ENCODE measurements at regions not wholly inside any gene's neighbourhood (a gene's known extent, or its start where the extent isn't known, plus 50 kb on each side); places are given as distances from the start of the nearest gene placed in this dataset.
"Not testable (repeated sequence)": the region's sequence is repeated elsewhere in the genome, so short reads cannot be mapped to it uniquely, and the experiment has no call there.

GRCh38 chr10:47670857-47671256, 92.5 kb downstream of the SYT15B start:
- H3K4me1 ChIP-seq (replicated peaks); H3K27ac ChIP-seq; H3K9me3 ChIP-seq (replicated peaks); H3K36me3 ChIP-seq; H3K27me3 ChIP-seq (replicated peaks); H3K4me3 ChIP-seq; DNase-seq (ENCODE audit: low read depth in 1 of 2, low spot score in 2 of 2): not testable (repeated sequence)

DNA sequence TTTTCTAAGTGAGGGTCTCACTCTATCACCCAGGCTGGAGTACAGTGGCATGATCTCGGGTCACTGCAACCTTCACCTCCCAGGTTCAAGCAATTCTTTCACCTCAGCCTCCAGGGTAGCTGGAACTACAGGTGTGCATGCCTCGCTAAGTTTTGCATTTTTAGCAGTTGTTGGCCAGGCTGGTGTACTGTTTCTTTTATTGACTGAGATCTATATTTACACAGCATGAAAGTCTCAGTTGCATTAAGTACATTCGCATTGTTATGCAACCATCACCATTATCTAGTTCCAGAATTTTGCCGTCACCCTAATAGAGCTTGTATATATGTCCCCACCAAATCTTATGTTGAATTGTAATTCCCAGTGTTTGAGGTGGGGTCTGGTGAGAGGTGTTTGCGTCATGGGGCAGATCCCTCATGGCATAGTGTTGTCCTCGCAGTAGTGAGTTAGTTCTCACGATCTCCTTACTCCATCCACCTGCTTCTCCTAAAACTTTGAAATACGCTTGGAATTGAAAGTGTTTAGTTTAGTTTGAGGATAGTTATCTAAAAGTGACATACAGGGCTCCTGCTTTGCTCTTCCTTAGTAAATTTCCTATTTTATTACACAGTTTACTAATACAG, 101.3 kb downstream of the SYT15B start:
- DNase-seq (ENCODE audit: low read depth in 1 of 2, low spot score in 2 of 2); H3K27me3 ChIP-seq (replicated peaks); H3K4me3 ChIP-seq; H3K36me3 ChIP-seq; H3K4me1 ChIP-seq (replicated peaks); H3K9me3 ChIP-seq (replicated peaks); H3K27ac ChIP-seq: not testable (repeated sequence)

DNA sequence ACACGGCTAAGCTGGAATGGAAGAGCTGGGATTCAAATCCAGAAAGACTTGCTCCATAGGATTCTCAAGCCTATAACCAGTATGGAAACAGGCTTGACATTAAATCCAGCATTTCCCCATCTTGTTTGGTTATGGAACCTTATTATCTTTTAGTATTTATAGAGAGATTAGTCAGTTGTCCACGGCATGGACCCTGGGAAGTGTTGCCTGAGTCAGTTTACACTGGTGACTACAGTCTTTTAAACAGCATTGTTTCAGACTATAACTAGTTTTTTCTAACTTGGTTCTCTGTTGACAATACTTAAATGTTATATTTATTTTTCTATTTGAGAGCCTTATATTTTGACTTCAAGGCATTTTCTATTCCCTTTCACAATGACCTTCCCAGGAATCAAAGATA, 106.7 kb downstream of the SYT15B start:
- H3K4me3 ChIP-seq; H3K9me3 ChIP-seq (replicated peaks); H3K4me1 ChIP-seq (replicated peaks); H3K27me3 ChIP-seq (replicated peaks); H3K27ac ChIP-seq; DNase-seq (ENCODE audit: low read depth in 1 of 2, low spot score in 2 of 2); H3K36me3 ChIP-seq: not testable (repeated sequence)

DNA sequence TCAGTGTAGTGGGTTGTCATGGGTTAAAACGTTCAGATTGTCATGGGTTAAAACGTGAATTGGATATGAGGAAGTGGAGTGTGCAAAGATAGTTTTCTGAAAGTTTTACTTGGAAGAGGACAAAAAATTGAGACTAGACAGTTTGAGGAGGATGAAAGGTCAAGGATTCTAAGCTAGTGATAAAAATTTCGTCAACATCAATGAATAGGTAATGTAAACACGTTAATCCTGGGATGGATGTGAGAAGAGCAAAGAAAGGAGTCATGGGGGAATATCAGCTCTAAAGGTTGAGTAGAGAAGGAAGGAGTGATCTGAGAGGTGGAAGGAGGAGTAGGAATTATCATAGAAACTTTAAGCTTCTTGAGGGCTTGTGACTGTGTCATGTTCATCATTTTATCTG, 109.2 kb downstream of the SYT15B start:
- not testable (repeated sequence) for H3K9me3 ChIP-seq (replicated peaks); H3K36me3 ChIP-seq; H3K4me1 ChIP-seq (replicated peaks); H3K4me3 ChIP-seq; H3K27me3 ChIP-seq (replicated peaks); DNase-seq (ENCODE audit: low read depth in 1 of 2, low spot score in 2 of 2); H3K27ac ChIP-seq

GRCh38 chr10:47648594-47648993, 114.8 kb downstream of the SYT15B start:
- H3K4me3 ChIP-seq; H3K4me1 ChIP-seq (replicated peaks); H3K27me3 ChIP-seq (replicated peaks); DNase-seq (ENCODE audit: low read depth in 1 of 2, low spot score in 2 of 2); H3K27ac ChIP-seq; H3K9me3 ChIP-seq (replicated peaks); H3K36me3 ChIP-seq: not testable (repeated sequence)

DNA sequence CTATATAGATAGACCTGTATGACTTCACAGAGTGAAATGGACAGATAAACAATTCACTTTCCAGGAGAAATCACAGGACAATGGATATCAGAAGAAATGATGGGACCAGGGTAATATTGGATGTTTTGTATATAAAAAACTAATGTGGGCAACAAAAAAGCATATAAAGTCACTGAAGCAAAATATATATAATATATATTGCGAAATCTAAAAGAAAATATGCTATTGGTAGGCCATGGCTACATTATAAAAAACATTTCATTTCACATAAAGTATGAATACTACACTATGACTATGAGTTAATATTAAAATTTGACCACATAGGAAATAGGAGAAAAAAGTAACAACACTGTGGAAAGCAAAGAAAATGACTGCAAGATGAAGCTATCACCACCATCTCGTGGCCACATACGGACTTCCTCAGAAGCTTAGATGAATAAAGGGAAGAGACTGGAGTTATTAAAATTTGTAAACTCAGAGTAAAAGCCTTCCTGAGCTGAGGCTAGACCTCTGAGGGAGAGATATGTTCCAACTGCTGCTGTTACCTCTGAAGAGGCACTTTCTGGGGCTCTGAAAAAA, 115.8 kb downstream of the SYT15B start:
- not testable (repeated sequence) for H3K36me3 ChIP-seq; H3K27me3 ChIP-seq (replicated peaks); H3K4me3 ChIP-seq; H3K27ac ChIP-seq; H3K9me3 ChIP-seq (replicated peaks); DNase-seq (ENCODE audit: low read depth in 1 of 2, low spot score in 2 of 2); H3K4me1 ChIP-seq (replicated peaks)

DNA sequence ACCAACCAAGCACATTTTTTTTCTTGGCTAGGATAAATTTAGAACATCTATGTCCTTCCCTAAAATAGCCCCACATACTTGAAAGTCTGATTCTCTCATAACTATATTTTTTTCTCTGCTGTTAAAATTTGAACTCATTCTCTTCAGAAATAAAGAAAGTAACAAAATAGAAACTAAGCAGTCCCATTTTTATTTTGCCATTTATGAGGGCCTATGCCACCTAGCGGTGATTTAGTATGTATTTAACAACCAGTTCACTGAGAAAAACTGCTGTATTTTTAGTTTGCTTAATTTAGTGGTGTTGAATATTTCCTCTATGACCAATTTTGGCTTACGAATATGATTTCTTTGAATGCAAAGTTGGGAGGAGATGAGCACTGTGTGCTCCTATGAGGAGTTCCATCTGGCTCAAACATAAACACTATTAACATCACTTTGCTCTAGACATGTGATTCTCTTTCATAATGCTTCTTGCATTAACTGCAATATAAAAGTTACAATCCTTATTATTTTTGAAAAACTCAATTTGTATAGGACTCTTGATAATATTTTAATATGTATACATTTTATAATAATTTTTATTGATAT, 116.6 kb downstream of the SYT15B start:
- H3K27me3 ChIP-seq (replicated peaks); H3K9me3 ChIP-seq (replicated peaks); H3K4me3 ChIP-seq; H3K36me3 ChIP-seq; DNase-seq (ENCODE audit: low read depth in 1 of 2, low spot score in 2 of 2); H3K4me1 ChIP-seq (replicated peaks); H3K27ac ChIP-seq: not testable (repeated sequence)

GRCh38 chr10:47626975-47627374, 103.5 kb upstream of the AGAP9 start:
- H3K36me3 ChIP-seq; H3K4me3 ChIP-seq; H3K4me1 ChIP-seq (replicated peaks); H3K27me3 ChIP-seq (replicated peaks); H3K9me3 ChIP-seq (replicated peaks); H3K27ac ChIP-seq; DNase-seq (ENCODE audit: low read depth in 1 of 2, low spot score in 2 of 2): not testable (repeated sequence)

DNA sequence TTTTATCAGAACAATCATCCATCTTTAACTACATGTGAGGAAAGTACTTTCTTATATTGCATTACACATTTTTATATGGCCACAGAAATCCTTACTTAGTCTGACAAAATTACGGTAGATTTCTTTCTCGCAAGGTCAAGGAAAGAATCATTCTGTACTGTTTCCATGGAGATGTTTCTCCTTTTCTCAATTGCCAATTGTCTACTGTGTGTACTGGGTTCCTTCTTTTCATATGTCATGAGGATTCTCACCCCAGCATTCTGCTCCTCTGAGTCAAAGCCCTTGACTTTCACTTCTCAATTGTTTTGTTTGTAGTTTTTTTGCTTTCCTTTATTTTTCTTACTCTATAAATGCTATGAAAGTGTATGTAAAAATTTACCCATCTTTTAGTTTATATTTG, 99.3 kb upstream of the AGAP9 start:
- H3K4me1 ChIP-seq (replicated peaks); H3K9me3 ChIP-seq (replicated peaks); H3K36me3 ChIP-seq; H3K4me3 ChIP-seq; H3K27ac ChIP-seq; H3K27me3 ChIP-seq (replicated peaks): not testable (repeated sequence)
- DNase-seq (ENCODE audit: low read depth in 1 of 2, low spot score in 2 of 2) = peak in 1 of 2 experiments; percentile 25

DNA sequence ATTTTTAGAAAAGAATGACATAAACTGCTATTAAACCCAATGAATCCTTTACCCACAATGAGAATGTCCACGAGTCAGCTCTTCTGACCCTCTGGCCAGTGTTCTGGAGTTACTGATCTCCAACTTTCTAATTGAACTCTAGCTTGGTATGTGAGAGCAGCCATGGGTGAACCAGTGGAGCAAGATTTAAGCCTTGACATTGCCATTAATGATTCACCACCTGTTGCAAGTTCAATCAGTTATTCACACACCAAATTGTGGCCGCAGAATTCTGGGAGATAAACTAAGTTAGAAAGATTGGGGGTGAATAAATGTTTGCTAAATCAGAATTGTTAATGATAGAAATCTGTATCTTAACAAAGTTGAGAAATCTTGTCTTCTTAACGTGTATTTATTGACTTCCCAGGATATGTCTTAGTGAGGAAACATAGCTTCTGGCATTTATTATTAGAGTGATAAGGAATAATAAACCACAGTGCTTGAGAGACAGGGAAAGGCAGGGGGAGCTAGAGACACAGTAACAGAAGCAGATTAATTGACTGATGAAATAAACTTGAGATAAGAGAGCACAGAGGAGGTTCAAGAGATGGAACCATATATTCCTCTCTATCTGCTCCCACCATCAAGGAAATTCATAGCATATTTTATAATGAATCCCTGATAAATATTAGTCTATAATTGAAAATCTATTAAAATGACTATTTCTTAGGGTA, 96.0 kb upstream of the AGAP9 start:
- H3K9me3 ChIP-seq (replicated peaks); H3K36me3 ChIP-seq; H3K27ac ChIP-seq; H3K27me3 ChIP-seq (replicated peaks); H3K4me1 ChIP-seq (replicated peaks); H3K4me3 ChIP-seq: not testable (repeated sequence)
- DNase-seq (ENCODE audit: low read depth in 1 of 2, low spot score in 2 of 2) = peak in 1 of 2 experiments; percentile 29

DNA sequence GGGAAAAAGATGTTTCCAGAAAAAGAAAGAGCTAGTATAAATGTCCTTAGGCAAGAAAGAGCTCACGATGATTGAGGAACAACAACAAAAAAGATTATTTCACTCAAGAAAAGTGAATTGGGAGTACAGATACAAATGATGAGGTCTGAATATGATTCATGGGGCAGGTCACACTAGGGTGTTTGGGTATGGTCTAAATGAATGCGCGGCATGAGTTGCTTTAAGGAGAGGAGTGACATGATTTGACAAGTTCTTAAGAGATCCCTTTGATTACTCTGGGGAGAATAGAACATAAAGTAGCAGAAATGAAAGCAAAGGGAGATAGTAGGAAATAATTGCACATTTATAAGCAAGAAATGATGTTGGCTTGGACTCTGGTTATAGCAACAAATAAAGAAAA, 85.9 kb upstream of the AGAP9 start:
- H3K4me1 ChIP-seq (replicated peaks); H3K9me3 ChIP-seq (replicated peaks); H3K27ac ChIP-seq; H3K4me3 ChIP-seq; H3K36me3 ChIP-seq; H3K27me3 ChIP-seq (replicated peaks); DNase-seq (ENCODE audit: low read depth in 1 of 2, low spot score in 2 of 2): not testable (repeated sequence)

- H3K27ac ChIP-seq; DNase-seq (ENCODE audit: low read depth in 1 of 2, low spot score in 2 of 2); H3K9me3 ChIP-seq (replicated peaks): not testable (repeated sequence)
Measured at GRCh38 chr10:47605791-47606773, 82.6 kb upstream of the AGAP9 start.

DNA sequence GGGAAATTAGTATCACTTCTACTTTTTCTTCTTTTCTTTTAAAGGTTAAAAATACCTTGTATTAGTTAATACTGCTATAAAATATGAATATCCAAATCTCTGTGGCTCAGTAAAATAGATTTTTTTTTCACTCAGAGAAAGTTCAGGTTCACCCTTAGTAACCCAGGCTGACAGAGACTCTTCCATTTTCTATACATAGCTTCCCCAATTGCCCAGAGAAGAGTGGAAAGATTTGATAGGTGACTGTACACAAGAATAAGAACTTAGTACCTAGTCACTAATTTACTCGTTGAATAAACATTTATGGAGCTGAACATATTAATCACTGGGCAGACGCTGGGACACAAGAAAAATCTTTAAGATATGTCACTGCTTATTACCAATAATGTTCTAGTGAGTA, 77.2 kb upstream of the AGAP9 start:
- not testable (repeated sequence) for DNase-seq (ENCODE audit: low read depth in 1 of 2, low spot score in 2 of 2); H3K9me3 ChIP-seq (replicated peaks); H3K27me3 ChIP-seq (replicated peaks); H3K27ac ChIP-seq; H3K4me1 ChIP-seq (replicated peaks); H3K4me3 ChIP-seq; H3K36me3 ChIP-seq

More at GRCh38 chr10:47605791-47606773, 82.6 kb upstream of the AGAP9 start:
- H3K4me3 ChIP-seq; H3K36me3 ChIP-seq; H3K27me3 ChIP-seq (replicated peaks); H3K4me1 ChIP-seq (replicated peaks): not testable (repeated sequence)

All from SJSA1 (cell line).